Bone marrow (tissue), 2 donors: ENCODE measurements at regions not wholly inside any gene's neighbourhood (a gene's known extent, or its start where the extent isn't known, plus 50 kb on each side); places are given as distances from the start of the nearest gene placed in this dataset.
"Not testable (repeated sequence)": the region's sequence is repeated elsewhere in the genome, so short reads cannot be mapped to it uniquely, and the experiment has no call there.

Source experiments
- DNase-seq, 2 donors: peaks; one replicate each; lab custom pipeline; 2025; lab: John Stamatoyannopoulos, UW

- no peak for DNase-seq
Observed at GRCh38 chr9:86624630-86625029, 270.4 kb upstream of the TUT7 start.

DNA sequence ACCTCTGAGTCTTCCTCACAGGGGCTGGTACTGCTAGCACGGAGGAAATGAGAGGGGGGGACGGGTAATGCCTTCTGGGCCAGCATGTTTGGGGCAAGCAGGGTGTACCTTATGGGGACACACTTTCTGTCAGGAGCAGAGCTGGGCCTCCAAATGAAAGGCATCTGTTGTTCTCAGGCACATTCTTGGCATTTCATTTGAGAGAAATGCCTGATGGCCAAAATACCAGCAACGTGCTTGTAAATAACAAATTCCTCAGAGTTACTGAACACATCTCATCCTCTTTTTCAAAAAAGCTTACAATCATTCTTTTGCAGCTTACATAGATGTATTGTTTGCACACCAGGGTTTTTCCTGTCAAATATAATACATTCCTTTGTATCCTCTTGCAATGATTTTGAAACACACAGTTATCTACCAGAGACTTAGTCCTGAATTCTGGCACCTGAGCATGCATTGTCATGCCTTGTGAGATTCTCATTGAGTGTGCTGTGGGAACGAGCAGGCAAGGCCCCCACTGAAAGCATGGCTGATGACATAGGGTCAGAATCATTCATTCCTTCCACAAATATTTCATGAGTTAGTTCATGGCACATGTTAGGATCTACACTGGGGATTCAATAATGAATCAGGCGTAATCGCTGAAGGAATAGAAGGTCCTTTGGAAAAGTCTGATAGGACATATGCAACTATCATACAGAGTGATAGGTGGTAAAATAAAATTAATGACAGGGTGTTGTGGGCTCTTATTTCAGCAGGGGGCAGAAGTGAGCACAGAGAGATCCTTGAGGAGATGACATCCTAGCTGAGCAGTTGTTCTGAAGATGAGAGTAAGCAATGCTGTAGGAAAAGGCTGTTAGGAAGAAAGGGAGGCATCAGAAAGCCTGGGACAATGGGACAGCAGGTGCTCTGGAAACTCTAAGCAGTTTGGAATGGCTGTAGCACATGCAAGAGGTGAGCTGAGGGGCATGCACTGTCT, 260.9 kb upstream of the TUT7 start:
- DNase-seq, result no peak

GRCh38 chr9:86613943-86614342, 259.7 kb upstream of the TUT7 start:
- no peak for DNase-seq

DNA sequence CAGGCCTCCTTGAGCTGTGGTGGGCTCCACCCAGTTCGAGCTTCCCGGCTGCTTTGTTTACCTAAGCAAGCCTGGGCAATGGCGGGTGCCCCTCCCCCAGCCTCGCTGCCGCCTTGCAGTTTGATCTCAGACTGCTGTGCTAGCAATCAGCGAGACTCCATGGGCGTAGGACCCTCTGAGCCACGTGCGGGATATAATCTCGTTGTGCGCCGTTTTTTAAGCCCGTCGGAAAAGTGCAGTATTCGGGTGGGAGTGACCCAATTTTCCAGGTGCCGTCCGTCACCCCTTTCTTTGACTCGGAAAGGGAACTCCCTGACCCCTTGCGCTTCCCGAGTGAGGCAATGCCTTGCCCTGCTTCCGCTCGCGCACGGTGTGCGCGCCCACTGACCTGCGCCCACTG, 257.3 kb upstream of the TUT7 start:
- DNase-seq, result not testable (repeated sequence)

DNA sequence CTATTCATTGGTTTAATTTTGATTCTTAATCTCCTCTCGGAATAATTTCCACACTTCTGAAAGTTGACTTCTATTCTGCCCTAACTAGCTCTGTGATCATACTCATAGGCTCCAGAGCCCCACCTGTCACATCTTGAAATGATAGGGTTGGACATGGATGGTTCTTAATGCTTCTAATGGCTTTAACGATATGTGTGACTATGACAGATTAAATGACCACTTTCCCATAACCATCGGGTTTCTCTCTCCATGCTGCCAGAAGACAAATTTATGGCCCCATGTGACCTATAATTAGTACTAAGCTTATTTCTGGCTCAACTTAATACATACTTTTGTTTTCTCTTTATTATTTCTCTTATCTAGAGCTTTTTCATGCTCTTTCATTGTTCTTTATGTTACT, 251.1 kb upstream of the TUT7 start:
- DNase-seq, result no peak

DNA sequence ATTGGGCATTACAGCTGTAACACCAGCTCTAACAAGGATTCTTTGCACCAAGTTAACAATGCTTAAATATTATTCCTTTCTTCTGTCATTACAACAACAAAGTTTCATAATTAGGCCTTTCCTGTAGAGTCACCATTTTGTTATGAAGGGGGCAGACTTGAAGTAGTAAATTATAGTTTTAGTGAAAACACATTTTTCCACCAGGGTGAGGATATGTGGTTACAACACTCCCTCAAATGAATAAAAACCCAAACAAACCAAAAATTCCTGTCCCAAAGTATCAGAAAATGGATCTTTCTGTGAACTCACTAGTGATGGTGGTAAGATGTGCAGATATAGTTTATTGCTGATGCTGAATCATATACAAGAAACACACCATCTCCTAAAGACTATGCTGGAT, 250.5 kb upstream of the TUT7 start:
- no peak for DNase-seq

- no peak for DNase-seq
Observed at GRCh38 chr9:86602715-86603114, 248.5 kb upstream of the TUT7 start.

GRCh38 chr9:86601697-86602096, 247.5 kb upstream of the TUT7 start:
- no peak for DNase-seq

GRCh38 chr9:86600977-86601376, 246.8 kb upstream of the TUT7 start:
- DNase-seq, result no peak

- DNase-seq, result no peak
Observed at GRCh38 chr9:86600291-86600690, 246.1 kb upstream of the TUT7 start.

GRCh38 chr9:86599561-86599960, 245.4 kb upstream of the TUT7 start:
- DNase-seq, result no peak

GRCh38 chr9:86598411-86599239, 244.4 kb upstream of the TUT7 start:
- DNase-seq, result no peak

- no peak for DNase-seq
Observed at GRCh38 chr9:86594724-86595123, 240.5 kb upstream of the TUT7 start.

DNA sequence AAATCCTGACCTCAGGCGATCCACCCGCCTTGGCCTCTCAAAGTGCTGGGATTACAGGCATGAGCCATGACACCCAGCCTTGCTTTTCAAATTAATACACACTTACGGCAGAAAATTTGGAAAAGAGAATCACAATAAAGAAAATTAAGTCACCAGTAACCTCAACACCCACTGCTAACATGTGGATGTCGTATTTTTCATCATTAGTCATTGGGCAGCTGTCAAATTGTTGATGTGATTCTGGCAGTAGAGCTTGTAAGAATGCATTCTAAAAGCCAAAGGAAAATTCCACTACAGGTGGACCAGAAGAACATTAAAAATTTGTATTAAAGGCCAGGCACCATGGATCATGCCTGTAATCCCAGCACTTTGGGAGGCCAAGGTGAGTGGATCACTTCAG, 237.3 kb upstream of the TUT7 start:
- no peak for DNase-seq

- DNase-seq, result no peak
Observed at GRCh38 chr9:86589730-86590129, 235.5 kb upstream of the TUT7 start.

DNA sequence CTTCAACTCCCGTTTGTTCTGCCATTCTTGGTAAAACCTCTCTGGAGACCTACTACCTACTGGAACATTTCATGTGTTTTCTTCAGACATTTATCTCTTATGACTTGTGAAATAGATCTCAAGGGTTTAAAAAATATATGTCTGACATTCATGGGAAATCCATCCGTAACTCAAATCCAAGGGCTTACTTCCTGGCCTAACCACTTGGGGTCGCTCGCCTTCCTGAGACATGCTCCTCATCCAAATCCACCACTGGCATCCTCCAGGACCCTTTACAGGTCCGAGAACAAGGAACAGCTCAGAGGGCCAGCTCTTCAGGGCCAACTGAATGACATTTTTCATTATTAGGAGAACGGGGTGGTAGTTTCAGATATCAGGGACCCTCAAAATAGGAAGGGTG, 235.1 kb upstream of the TUT7 start:
- no peak for DNase-seq

GRCh38 chr9:86586144-86586494, 231.9 kb upstream of the TUT7 start:
- DNase-seq, result no peak

GRCh38 chr9:86585422-86586143, 231.4 kb upstream of the TUT7 start:
- DNase-seq, result no peak

DNA sequence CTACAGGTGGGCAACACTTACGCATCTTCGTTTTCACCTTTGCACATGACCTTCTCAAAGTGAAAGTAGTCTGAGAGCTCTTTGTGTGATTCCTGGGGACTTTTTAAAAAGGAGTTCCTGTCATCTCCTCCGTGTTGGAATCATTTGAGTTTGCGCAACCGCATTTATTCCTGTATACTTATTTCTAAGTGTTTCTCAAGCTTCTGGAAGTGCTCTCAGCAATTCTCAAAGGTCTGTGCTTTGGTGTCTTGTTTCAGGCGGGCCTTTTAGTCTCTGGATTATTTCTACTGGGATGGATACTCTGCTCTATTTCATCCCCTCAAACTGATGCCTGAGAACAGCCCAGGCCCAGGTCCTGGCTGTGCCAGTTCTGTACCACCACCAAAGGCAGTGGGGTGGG, 226.5 kb upstream of the TUT7 start:
- no peak for DNase-seq

DNA sequence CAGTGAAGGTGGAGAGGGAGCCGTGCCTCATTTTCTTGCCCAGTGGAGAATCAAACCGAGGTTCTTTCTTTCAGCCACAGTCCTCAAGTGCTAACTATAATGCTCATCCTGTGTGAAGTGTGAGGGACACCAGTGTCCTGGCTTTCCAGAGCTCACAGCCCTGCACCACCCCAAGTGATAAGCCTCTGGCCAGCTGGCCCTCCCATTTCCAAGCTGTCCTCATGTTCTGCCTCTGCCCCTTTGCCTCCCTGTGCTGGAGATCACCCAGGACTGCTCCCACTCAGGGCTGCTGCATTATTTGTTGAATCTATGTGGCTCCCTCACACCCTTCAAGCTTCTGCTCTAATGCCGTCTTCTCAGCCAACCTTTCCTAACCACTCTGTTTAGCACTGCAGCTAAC, 224.5 kb upstream of the TUT7 start:
- no peak for DNase-seq

GRCh38 chr9:86577420-86578333, 223.5 kb upstream of the TUT7 start:
- DNase-seq, result no peak
